HUDEP-2 (cell line): ENCODE measurements at regions not wholly inside any gene's neighbourhood (a gene's known extent, or its start where the extent isn't known, plus 50 kb on each side); places are given as distances from the start of the nearest gene placed in this dataset.

Experiments
- DNase-seq, 76 experiments: peaks; one replicate each; lab custom pipeline; 2025; ENCODE audit not compliant: unreplicated experiment in 76 of 76; lab: John Stamatoyannopoulos, UW

DNA sequence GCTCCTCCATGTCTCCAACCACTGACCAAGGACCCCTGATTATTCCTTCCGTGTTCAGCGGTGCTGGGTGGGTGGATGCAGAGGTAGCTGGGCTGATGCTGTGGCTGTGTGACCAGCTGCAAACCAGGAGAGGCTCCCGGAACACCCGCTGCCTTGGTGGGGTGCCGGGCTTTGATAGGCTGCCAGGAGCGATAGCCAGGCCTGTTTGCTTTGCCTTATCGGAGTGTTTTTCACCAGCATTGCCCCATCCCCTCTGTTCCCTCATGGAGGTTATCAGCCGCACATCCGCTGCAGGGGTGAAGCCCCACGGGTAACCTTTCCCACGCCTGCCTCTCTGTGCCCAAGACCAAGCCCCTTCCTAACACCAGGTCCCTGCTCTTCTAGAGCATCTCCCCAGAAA lies 354.3 kb downstream of the C16orf95 start:
- no peak for DNase-seq

DNA sequence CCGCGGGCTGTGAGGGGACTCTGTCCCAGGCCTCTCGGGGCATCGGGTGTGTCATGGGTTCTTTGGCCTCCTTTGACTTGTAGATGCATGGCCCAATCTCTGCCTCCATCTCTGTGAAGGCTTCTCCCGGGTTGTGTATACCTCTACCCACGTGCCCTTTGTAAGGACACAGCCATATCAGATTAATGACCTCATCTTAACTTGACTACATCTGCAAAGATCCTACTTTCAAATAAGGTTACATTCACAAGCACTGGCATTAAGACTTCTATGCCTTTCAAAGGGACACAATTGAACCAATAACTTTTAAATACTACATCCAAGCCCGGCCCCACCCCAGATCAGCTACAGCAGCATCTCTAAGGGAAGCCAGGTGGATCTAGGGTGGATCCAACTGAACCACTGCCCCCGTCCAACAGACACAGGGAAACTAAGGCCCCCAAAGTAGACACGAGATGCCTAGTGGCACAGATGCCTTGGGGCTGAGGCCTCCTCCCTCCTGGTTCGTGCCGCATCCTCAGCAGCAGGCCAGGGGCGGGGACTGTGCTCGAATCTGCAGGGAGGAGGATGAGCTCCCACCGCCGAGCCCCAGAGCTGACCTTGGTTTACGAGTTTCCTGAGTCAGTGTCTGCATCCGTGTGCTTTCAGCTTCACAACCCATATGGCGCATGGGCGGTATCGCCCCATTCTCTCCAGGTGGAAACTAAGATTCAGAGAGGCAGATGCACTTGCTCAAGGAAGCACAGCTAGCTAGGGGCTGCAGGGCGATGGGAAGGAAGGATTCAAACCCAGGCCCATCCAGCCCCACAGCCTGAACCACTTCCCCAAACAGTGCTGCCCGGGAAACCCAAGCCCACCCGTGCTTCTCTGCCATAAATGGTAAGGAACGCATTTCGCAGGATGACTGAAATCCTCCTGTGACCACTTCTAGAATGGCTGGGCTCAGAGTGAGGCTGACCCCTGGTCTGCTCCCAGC lies 353.3 kb downstream of the C16orf95 start:
- DNase-seq = no peak

DNA sequence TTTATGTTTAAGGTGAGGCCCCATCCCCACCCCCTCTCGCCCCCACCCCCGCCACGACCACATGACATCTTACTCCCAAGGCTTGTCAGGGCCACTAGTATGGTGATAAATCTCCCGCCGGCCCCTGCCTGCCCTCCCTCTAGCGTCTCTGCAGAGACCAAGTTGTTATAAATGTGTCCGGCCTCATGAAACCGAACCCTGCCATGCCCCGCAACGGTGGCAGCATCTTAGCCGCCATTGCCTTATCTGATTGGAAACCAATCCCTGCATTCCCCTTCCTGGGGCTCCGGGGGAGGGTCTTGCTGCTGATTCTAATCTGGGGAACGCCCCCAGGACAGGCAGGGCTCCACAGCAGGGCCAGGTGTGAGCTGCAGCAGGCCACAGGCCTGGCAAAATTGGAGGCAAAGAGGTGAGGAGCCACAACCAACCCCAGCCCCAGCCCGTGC lies 352.4 kb downstream of the C16orf95 start:
- no peak for DNase-seq

DNA sequence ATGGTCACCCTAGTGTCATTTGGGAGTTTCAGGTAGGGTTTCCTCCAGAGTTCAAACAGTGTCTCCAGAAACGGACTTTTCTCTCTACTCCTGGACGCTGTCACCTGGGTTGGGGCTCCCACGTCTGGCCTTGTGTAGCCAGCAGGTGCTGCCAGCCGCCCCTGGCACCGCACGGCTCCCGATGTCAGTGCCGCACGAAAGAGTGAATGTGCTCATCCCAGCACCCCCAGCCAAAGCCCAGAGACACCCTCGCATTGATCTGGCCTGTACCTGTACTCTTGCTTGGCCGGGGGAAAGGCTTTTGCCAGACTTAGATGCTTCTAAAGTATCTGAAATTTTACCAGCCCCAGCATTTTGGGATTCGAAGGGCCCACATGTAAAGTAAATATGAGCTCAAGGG lies 351.9 kb downstream of the C16orf95 start:
- DNase-seq = no peak

DNA sequence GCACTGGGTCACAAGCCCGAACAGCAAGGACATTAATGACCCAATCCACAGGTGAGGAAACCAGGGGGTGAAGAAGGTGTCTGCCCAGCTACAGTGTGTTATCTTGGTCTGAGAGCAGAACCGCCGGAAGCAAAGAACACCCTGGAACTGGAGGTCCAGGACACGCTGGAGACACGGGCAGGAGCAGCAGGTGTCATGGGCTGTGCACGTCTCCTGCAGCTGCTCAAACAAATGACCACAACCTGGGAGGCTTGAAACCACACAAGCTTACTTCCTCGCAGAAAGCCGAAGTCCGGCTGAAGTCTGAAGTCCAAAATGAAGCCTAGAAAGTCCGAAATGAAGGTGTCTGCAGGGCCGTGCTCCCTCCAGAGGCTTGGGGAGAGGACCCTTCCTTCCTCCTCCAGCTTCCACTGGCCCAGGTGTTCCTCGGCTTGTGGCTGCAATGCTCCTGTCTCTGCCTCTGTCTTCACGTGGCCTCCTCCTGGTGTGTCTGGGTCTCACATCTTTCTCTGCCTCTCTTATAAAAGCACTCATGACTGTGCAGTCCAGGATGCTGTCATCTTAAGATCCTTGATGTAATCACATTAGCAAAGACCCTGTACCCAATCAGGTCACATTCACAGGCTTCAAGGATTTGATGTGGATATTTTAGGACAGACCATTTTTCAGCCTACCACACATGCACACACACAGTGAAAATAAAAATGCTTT lies 351.2 kb downstream of the C16orf95 start:
- DNase-seq = no peak

DNA sequence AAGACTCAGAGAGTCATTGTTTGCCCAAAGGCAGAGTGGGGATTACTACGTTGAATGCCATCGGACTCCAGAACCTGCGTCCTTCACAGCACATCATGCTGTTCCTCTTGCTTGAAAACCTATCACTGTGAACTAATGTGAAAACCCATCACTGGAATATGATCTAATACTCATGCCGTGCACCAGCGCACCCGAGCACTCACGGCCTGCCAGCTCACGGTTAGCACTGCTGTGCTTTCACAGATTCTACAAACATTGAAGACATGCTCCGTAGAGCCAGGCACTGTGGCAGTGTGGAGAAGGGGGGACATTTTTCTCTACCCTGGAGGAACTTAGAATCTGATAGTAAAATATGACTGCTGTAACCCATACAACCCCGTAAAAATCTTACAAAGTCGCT lies 350.4 kb downstream of the C16orf95 start:
- no peak for DNase-seq

DNA sequence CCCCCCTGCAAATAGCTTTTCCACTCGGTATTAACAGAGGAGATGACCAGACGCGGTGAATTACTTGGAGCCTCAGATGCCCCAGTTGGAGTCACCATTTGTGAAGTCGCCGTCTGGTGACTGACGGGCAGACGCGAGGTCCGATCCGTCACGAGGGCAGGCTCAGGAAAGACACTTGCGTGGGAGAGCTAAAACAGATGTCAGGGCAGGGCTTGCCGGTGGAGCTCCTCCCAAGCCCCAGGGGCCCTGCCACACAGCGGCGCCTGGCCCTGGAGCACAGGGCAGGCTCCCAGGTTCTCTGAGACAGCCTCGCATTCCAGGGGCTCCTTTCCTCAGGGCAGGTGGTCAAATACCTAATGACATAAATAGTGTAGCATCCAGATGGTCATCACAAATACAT lies 348.3 kb downstream of the C16orf95 start:
- no peak for DNase-seq

DNA sequence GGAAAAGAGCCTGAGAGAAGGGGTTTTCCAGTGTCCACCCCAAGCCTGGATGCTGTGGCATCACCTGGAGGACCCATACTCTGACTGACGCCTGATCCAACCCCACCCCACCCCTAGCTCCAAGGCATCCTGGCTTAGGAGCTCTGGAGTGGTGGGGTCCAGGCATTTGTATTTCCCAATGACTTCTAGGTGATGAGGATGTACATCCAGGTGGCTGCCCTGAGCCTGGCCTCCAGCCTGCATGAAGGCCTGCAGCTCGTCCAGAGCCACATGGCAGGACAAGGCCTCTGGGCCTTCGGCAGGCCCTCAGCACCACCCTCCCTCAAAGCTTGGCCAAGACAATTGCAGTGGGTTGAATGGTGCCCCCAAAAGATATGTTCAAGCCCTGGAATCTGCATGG lies 347.5 kb downstream of the C16orf95 start:
- DNase-seq = no peak

DNA sequence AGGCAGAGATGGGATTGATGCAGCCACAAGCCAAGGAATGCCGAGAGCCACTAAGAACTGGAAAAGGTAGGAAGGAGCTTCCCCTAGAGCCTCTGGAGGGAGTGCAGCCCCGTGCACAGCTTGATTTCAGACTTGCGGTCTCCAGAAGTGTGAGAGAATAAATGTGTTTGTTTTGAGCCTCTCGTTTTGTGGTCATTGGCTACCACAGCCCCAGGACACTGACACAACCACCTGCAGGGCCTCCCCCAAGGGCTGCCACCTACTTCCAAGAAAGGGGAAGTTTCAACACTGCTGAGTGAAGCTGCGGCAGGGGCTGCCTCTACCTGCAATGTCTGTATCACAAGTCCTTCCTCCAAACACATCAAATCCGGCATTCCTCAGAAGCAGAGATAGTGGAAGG lies 346.9 kb downstream of the C16orf95 start:
- no peak for DNase-seq

DNA sequence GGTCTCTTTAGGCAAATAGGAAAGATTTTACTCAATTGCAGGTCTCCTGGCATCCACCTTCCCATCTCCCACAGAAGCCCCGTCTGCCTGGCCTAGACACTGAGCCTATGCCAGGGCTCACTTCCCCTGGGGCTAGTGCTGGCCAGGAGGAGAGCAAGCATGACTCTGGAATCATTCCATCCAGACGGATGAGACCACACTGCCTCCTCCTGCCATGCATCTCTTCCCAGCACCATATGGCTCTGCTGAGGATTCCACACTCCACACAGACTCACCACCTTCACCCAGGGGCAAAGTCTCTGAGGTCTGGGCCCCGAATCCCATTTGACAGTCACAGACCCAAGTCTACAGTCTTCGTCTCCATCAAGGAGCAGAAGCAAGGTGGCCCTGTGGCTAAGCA lies 346.5 kb downstream of the C16orf95 start:
- DNase-seq = no peak

DNA sequence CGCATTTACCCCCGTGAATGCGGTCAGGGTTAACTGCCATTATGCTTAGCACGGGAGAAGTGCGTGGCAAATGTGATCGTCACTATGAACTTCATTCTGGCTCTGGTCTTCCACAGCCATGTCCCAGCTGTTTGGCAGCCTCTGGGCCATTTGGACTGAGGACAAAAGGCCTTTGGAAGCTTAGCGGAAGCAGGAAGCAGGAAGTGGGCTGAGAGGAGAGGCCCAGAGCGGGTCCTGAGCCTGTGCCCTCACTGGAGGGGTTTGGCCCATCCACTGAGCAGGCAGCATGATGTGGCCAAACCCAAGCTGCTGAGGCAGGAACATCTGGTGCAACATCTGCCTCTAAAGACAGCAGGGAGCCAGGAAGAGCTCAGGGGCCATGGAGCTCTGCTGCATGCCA lies 345.9 kb downstream of the C16orf95 start:
- DNase-seq = no peak

DNA sequence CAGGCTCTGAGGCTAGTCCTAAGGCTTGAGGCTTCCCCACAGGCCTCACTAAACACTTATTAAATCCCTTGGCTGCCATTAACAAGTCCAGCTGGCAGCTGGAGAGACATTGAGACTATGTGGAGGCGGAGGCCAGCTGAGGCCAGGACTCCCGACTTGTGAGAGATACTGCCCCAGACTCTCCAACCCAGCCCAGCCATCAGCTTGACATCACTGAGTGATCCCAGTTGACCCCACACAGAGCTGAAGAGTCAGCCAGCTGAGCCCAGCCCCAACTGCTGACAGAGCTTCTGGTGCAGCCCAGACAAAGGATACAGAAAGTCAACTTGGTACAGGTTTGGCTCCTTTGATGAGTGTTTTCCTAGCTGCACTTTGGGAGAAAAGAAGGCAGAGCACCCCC lies 343.1 kb downstream of the C16orf95 start:
- DNase-seq = no peak

DNA sequence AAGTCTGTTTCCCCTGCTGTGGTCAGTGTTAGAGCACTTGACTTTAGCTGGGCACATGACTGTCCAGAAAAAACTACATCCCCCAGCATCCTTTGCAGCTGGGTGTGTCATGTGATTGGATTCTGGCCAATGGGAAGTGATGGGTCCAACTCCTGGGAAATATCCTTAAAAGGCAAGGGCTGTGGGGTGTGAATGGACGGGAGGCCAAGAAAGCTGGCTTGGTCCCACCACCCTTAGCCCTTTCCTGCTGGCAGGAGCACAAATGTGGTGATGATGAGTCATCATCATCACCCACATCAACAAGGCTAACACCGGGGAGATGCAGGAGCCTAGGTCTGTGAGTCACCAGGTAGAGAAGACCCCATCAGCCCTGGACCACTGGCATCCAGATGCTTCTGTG lies 341.7 kb downstream of the C16orf95 start:
- DNase-seq = peak in 6 of 76 experiments; percentile 2 to 29 (median 8)

DNA sequence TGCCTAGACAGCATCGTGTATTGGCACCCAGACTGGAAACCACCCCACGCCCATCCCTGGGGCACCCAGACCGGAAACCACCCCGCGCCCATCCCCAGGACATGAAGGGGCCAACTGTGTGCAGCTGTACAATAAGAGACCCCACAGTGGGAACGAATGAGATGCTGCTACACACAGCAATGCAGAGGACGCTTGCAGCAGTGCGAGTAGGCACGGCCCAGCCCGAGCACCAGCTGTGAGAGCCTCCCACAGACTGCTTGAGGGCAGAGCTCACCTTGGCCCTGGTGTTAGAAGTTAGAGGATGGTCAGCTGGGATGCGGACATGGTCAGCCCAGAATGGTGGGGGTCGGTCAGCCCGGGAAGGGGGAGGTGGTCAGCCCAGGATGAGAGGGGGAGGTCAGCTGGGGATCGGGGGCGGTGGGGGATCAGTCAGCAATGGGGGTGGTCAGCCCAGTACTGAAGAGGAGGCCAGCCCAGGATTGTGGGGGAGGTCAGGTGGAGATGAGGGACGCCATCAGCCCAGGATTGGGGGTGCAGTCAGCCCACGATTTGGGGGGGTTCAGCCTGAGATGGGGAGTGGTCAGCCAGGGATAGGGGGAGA lies 340.0 kb downstream of the C16orf95 start:
- no peak for DNase-seq

DNA sequence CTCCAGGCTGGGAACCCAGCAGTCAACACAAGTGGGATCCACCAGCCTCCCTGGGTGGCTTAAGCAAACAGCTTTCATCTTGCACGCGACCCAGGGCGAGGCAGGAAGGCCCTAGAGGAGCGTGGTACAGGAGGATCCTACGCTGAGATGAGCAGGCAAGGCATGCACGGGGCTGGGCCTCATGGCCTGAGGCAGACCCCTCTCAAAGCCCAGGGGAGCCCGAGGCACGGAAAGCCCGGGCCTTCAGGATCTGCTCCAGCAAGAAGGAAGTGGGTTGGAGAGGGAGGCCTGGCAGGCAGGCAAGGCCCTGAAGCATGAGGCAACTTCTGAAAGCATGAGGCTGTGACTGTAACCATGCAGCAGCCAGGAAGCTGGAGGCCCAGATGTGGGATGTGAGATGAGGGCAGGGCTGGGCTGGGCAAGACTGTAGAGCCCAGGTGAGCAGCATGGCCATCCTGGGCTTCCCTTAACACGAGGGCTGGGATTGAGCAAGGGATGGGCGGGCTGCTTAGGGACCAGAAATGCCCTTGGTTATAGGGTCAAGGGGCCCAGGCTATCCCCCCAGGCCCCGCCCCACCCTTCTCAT lies 338.7 kb downstream of the C16orf95 start:
- DNase-seq = no peak

DNA sequence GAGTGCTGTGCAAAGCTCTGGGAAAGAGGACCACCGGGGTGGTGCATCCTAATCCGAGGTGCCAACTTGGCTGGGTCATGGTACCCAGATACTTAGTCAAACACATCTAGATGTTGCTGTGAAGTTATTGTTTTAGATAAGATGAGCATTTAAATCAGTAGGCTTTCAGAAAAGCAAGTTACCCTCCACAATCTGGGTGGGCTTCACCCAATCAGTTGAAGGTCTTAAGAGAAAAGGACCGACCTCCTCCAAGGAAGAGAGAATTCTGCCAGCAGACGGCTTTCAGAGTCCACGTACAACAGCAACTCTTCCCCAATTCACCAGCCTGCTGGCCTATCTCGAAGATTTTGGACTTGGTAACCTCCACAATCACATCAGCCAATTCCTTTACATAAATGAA lies 338.1 kb downstream of the C16orf95 start:
- DNase-seq = no peak

DNA sequence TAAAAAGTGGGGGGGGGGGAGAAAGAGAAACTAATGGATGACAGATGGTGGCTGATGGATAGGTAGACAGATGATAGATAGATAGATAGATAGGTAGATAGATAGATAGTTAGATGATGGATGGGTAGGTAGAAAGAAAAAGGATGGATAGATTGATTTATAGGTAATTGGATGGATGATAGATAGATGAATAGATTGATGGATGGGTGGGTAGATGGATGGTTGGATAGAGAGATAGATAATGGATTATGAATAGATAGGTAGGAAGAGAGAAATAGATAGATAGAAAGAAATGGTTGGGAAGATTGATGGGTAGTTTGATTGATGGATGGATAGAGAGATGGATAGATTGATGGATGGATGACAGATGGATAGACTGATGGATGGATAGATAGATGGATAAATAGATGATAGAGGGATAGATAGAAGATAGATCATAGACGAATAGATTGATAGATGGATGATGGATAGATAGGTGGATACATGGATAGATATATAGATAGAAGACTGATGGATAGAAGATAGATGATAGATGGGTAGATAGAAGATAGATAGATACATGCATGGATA lies 337.1 kb downstream of the C16orf95 start:
- DNase-seq = no peak

DNA sequence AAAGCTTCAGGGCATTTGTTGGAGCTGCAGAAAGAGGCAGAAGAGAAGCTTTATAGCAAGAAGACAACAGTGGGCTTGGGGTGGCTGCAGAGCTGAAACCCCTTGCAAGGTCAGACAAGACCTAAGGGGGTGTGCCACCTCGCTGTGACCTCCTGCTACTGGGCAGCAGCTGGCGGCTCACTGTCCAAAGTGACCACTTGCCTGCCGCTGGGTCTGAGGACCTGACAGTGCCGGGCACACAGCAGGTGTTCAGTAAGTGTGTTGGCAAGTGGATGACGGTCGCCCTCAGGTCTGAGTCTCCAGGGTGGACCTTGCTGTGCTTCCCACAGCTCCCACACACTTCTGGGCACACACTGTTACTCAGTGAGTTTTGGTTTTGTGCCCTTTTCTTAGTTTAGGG lies 336.5 kb downstream of the C16orf95 start:
- DNase-seq = no peak

DNA sequence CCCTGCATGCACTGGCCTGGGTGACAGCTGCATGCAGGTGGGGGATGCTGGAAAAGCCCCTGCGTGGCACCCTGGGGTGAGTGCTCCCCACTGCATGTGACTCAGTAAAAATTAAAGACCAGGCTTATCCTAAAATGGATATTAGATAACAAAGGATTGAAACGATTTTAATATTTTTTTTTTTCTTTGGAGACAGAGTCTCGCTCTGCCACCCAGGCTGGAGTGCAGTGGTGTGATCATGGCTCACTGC lies 334.9 kb downstream of the C16orf95 start:
- no peak for DNase-seq

DNA sequence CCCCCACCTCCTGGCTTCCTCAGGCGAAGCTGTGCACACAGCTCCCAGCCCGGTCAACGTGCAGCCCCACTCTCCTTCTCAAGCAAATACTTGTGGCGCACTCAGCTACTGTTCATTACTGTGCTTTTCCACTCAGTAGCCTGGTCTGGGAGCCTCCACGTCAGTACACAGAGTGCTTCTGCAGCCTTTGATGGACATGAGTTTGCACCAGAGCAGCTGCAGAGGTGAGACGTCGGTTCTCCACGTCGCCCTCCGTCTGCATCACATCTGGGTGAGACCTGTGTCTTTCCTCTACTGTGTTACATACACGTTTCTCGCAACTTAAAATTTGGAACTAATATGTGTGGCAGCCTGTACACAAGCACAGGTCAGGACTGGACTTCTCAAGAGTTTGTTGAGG lies 334.3 kb downstream of the C16orf95 start:
- DNase-seq = no peak

DNA sequence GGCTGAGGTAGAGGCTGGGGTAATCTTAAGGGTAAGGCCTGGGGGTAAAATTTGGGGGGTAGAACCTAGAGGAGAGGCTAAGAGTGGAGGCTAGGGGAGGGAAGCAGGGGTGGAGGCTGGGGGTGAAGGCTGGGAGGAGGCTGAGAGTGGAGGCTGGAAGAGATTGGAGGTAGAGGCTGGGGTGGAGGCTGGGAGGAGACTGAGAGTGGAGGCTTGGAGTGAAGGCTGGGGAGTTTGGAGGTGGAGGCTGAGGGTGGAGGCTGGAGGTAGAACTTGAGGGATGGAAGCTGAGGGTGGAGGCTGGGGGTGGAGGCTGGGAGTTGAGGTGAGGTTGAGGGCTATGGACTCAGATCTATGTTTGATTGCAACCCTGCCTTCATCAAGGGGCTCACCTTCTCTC lies 333.6 kb downstream of the C16orf95 start:
- no peak for DNase-seq
